Mesenchymal stem cell (in vitro differentiated cells and primary cell): ENCODE measurements at regions not wholly inside any gene's neighbourhood (a gene's known extent, or its start where the extent isn't known, plus 50 kb on each side); places are given as distances from the start of the nearest gene placed in this dataset.

ENCODE experiments used
- DNase-seq: peaks from one replicate; pipeline ENCODE4 v3.0.0-alpha.2; 2013
- H2AFZ ChIP-seq: one replicate; pipeline ENCODE4 v1.6.1; 2013; ENCODE audit warnings: low read depth, mild to moderate bottlenecking, control low read depth, inconsistent platforms, low read length, moderate library complexity
- H2AK5ac ChIP-seq: 2 replicates; pipeline ENCODE4 v1.6.1; 2013; ENCODE audit warnings: low read length, moderate library complexity, mild to moderate bottlenecking, inconsistent platforms; ENCODE audit not compliant: severe bottlenecking
- H2BK120ac ChIP-seq: one replicate; pipeline ENCODE4 v1.6.1; 2013; ENCODE audit warnings: low read depth, mild to moderate bottlenecking, inconsistent platforms, low read length, moderate library complexity
- H2BK12ac ChIP-seq, 2 experiments: one replicate each; pipeline ENCODE4 v1.6.1; 2013; ENCODE audit warnings: inconsistent platforms in 2 of 2, low read length in 2 of 2, mild to moderate bottlenecking in 2 of 2, moderate library complexity in 2 of 2, control low read depth in 1 of 2
- H2BK15ac ChIP-seq: one replicate; pipeline ENCODE4 v1.6.1; 2013; ENCODE audit warnings: mild to moderate bottlenecking, low read depth, inconsistent platforms; ENCODE audit not compliant: poor library complexity, severe bottlenecking
- H2BK5ac ChIP-seq: 2 replicates; pipeline ENCODE4 v1.6.1; 2013; ENCODE audit warnings: low read depth, mild to moderate bottlenecking, low read length, control low read depth, inconsistent platforms; ENCODE audit not compliant: poor library complexity, severe bottlenecking
- H3K14ac ChIP-seq, 2 experiments: one replicate each; pipeline ENCODE4 v1.6.1; 2013; ENCODE audit warnings: inconsistent platforms in 2 of 2, low read length in 2 of 2, control low read depth in 1 of 2, mild to moderate bottlenecking in 1 of 2, moderate library complexity in 1 of 2
- H3K18ac ChIP-seq, 2 experiments: one replicate each; pipeline ENCODE4 v1.6.1; 2013; ENCODE audit warnings: inconsistent platforms in 2 of 2, low read length in 2 of 2, control low read depth in 1 of 2, low read depth in 1 of 2, mild to moderate bottlenecking in 1 of 2
- H3K23ac ChIP-seq, 2 experiments: one replicate each; pipeline ENCODE4 v1.6.1; 2013; ENCODE audit warnings: inconsistent platforms in 2 of 2, low read length in 2 of 2, mild to moderate bottlenecking in 2 of 2, moderate library complexity in 2 of 2, control low read depth in 1 of 2
- H3K27ac ChIP-seq: 2 replicates; pipeline ENCODE4 v1.5.1; 2013; ENCODE audit warnings: mild to moderate bottlenecking, moderate library complexity, low read length, control low read depth, inconsistent platforms; ENCODE audit not compliant: poor library complexity, severe bottlenecking
- H3K27me3 ChIP-seq, 2 experiments: 2 replicates each; pipeline versions ENCODE4 v1.6.1 to v1.7.0; 2013; ENCODE audit warnings: low read length in 2 of 2, mild to moderate bottlenecking in 2 of 2, moderate library complexity in 2 of 2, control low read depth in 1 of 2, inconsistent platforms in 1 of 2; ENCODE audit not compliant: control insufficient read depth in 1 of 2, insufficient read depth in 1 of 2
- H3K36me3 ChIP-seq, 2 experiments: 2 replicates each; pipeline versions ENCODE4 v1.6.1 to v1.7.0; 2013; ENCODE audit warnings: low read length in 2 of 2, control low read depth in 1 of 2, inconsistent platforms in 1 of 2, low read depth in 1 of 2, mild to moderate bottlenecking in 1 of 2; ENCODE audit not compliant: insufficient read depth in 2 of 2, control insufficient read depth in 1 of 2
- H3K4ac ChIP-seq, 2 experiments: one replicate each; pipeline ENCODE4 v1.6.1; 2013; ENCODE audit warnings: inconsistent platforms in 2 of 2, low read length in 2 of 2, mild to moderate bottlenecking in 2 of 2, moderate library complexity in 2 of 2, control low read depth in 1 of 2, low read depth in 1 of 2
- H3K4me1 ChIP-seq: 2 replicates; pipeline ENCODE4 v1.6.1; 2013; ENCODE audit warnings: low read depth, low read length, control low read depth; ENCODE audit not compliant: control insufficient read depth, insufficient read depth
- H3K4me2 ChIP-seq: 2 replicates; pipeline ENCODE4 v1.6.1; 2013; ENCODE audit warnings: low read length, mild to moderate bottlenecking, inconsistent platforms; ENCODE audit not compliant: poor library complexity, severe bottlenecking
- H3K4me3 ChIP-seq, 2 experiments: 2 replicates each; pipeline versions ENCODE4 v1.5.1 to v1.7.0; 2013; ENCODE audit warnings: low read length in 2 of 2, mild to moderate bottlenecking in 2 of 2, control low read depth in 1 of 2, low read depth in 1 of 2; ENCODE audit not compliant: insufficient read depth in 1 of 2
- H3K79me1 ChIP-seq: replicated peaks from 2 replicates; pipeline ENCODE4 v1.6.1; 2013; ENCODE audit warnings: mild to moderate bottlenecking, control low read depth, low read length, inconsistent platforms; ENCODE audit not compliant: poor library complexity, severe bottlenecking
- H3K9ac ChIP-seq: 2 replicates; pipeline ENCODE4 v1.7.0; 2013; ENCODE audit warnings: mild to moderate bottlenecking, low read length, moderate library complexity
- H3K9me3 ChIP-seq: 2 replicates; pipeline ENCODE4 v1.7.0; 2013; ENCODE audit warnings: mild to moderate bottlenecking, low read length; ENCODE audit not compliant: control insufficient read depth
- H4K8ac ChIP-seq: one replicate; pipeline ENCODE4 v1.6.1; 2013; ENCODE audit warnings: inconsistent platforms, mild to moderate bottlenecking, low read length, moderate library complexity
- H4K91ac ChIP-seq: one replicate; pipeline ENCODE4 v1.6.1; 2013; ENCODE audit warnings: mild to moderate bottlenecking, low read length, inconsistent platforms
- WGBS: methylation state at CpG from one replicate; pipeline ENCODE4 v1.1.7; 2013; ENCODE audit warnings: mixed read lengths; 5-methylcytosine and 5-hydroxymethylcytosine counted together

- H3K14ac ChIP-seq: no peak overlapping the region
- H3K4me3 ChIP-seq: no peak overlapping the region
- no peak overlapping the region for H2AFZ ChIP-seq
- DNase-seq: no peak
- H3K27me3 ChIP-seq: peaks cover 0 to 2% of the 10 kb centered on the region in 2 experiments
- H2BK12ac ChIP-seq: no peak overlapping the region
- H2BK120ac ChIP-seq: no peak overlapping the region
- no peak overlapping the region for H3K4me2 ChIP-seq
- no peak overlapping the region for H2BK15ac ChIP-seq
- no peak overlapping the region for H3K23ac ChIP-seq
- H4K8ac ChIP-seq: no peak overlapping the region
- no peak overlapping the region for H2BK5ac ChIP-seq
- H3K36me3 ChIP-seq: no peaks in the 10 kb centered on the region
- no peaks in the 10 kb centered on the region for H3K4me1 ChIP-seq
- no peak overlapping the region for H2AK5ac ChIP-seq
- H3K9ac ChIP-seq: no peak overlapping the region
- H3K4ac ChIP-seq: no peak overlapping the region
- no peak overlapping the region for H4K91ac ChIP-seq
- no peaks in the 10 kb centered on the region for H3K9me3 ChIP-seq
- H3K27ac ChIP-seq: no peak overlapping the region
- no peaks in the 10 kb centered on the region for H3K79me1 ChIP-seq
- no peak overlapping the region for H3K18ac ChIP-seq
These were observed 346.7 kb upstream of the CCDC196 start for GRCh38 chr14:66139432-66139831.

- no peak overlapping the region for H2AK5ac ChIP-seq
- no peak overlapping the region for H2AFZ ChIP-seq
- no peak overlapping the region for H2BK15ac ChIP-seq
- H4K91ac ChIP-seq: no peak overlapping the region
- H3K14ac ChIP-seq: no peak overlapping the region
- no peaks in the 10 kb centered on the region for H3K4me1 ChIP-seq
- no peak overlapping the region for H3K4ac ChIP-seq
- no peaks in the 10 kb centered on the region for H3K9me3 ChIP-seq
- 72% methylated on average over 4 of the region's 6 CpGs for WGBS
- no peak overlapping the region for H3K4me3 ChIP-seq
- no peak overlapping the region for H2BK12ac ChIP-seq
- H3K36me3 ChIP-seq: no peaks in the 10 kb centered on the region
- no peak overlapping the region for H3K9ac ChIP-seq
- H3K18ac ChIP-seq: no peak overlapping the region
- H4K8ac ChIP-seq: no peak overlapping the region
- H3K27ac ChIP-seq: no peak overlapping the region
- no peak overlapping the region for H3K4me2 ChIP-seq
- H3K23ac ChIP-seq: no peak overlapping the region
- no peak overlapping the region for H2BK5ac ChIP-seq
- no peak for DNase-seq
- no peaks in the 10 kb centered on the region for H3K79me1 ChIP-seq
- peaks cover 0 to 2% of the 10 kb centered on the region in 2 experiments for H3K27me3 ChIP-seq
- H2BK120ac ChIP-seq: no peak overlapping the region
These were observed 345.8 kb upstream of the CCDC196 start for GRCh38 chr14:66140213-66140918.

- Histone ChIP-seq H4K91ac (no peak overlapping the region), H2AK5ac (no peak overlapping the region), H2BK15ac (no peak overlapping the region), H3K27me3 (peaks cover 0 to 2% of the 10 kb centered on the region in 2 experiments), H3K23ac (no peak overlapping the region), H3K9me3 (no peaks in the 10 kb centered on the region), H3K14ac (no peak overlapping the region), H3K4me1 (no peaks in the 10 kb centered on the region), H2BK120ac (no peak overlapping the region), H2BK5ac (no peak overlapping the region), H2AFZ (no peak overlapping the region), H3K36me3 (no peaks in the 10 kb centered on the region), H4K8ac (no peak overlapping the region), H3K27ac (no peak overlapping the region), H3K4ac (no peak overlapping the region), H2BK12ac (no peak overlapping the region), H3K4me3 (no peak overlapping the region), H3K9ac (no peak overlapping the region), H3K79me1 (no peaks in the 10 kb centered on the region), H3K4me2 (no peak overlapping the region), H3K18ac (no peak overlapping the region)
- no peak for DNase-seq
- 82% methylated on average over 3 of the region's 3 CpGs for WGBS
These were observed 345.2 kb upstream of the CCDC196 start for GRCh38 chr14:66140963-66141362.

GRCh38 chr14:66141733-66142132 is 344.4 kb upstream of the CCDC196 start:
- Histone ChIP-seq H2BK15ac (no peak overlapping the region), H3K23ac (no peak overlapping the region), H2BK5ac (no peak overlapping the region), H3K27me3 (peaks cover 0 to 2% of the 10 kb centered on the region in 2 experiments), H3K4ac (no peak overlapping the region), H2AFZ (no peak overlapping the region), H3K14ac (peak overlapping the region in 1 of 2 experiments; percentile 38), H2BK12ac (no peak overlapping the region), H3K9me3 (no peaks in the 10 kb centered on the region), H3K4me3 (no peak overlapping the region), H3K79me1 (no peaks in the 10 kb centered on the region), H3K4me2 (no peak overlapping the region), H4K91ac (no peak overlapping the region), H3K9ac (no peak overlapping the region), H3K36me3 (no peaks in the 10 kb centered on the region), H2BK120ac (no peak overlapping the region), H2AK5ac (no peak overlapping the region), H3K27ac (no peak overlapping the region), H4K8ac (no peak overlapping the region), H3K18ac (no peak overlapping the region), H3K4me1 (no peaks in the 10 kb centered on the region)
- WGBS: 55% methylated on average over 2 of the region's 2 CpGs
- no peak for DNase-seq
